ENCODE measurements at regions not wholly inside any gene's neighbourhood (a gene's known extent, or its start where the extent isn't known, plus 50 kb on each side); places are given as distances from the start of the nearest gene placed in this dataset.

GRCh38 chr10:6915307-6915706 lies 335.2 kb upstream of the PRKCQ start:
- TF ChIP-seq CTCF (IDR thresholded peaks at IDR 0.05; ENCODE audit: low read depth, low read length, missing control alignments), result no peak
- DNase-seq (ENCODE audit: low read depth), result no peak
- H3K4me3 ChIP-seq (ENCODE audit: low read depth, low read length), result no peak overlapping the region

GRCh38 chr10:6912929-6913328 lies 332.9 kb upstream of the PRKCQ start:
- TF ChIP-seq CTCF (IDR thresholded peaks at IDR 0.05; ENCODE audit: low read depth, low read length, missing control alignments), result no peak
- no peak overlapping the region for H3K4me3 ChIP-seq (ENCODE audit: low read depth, low read length)
- no peak for DNase-seq (ENCODE audit: low read depth)

GRCh38 chr10:6912424-6912823 lies 332.3 kb upstream of the PRKCQ start:
- no peak overlapping the region for H3K4me3 ChIP-seq (ENCODE audit: low read depth, low read length)
- no peak for TF ChIP-seq CTCF (IDR thresholded peaks at IDR 0.05; ENCODE audit: low read depth, low read length, missing control alignments)
- DNase-seq (ENCODE audit: low read depth), result no peak

GRCh38 chr10:6912021-6912420 lies 331.9 kb upstream of the PRKCQ start:
- TF ChIP-seq CTCF (IDR thresholded peaks at IDR 0.05; ENCODE audit: low read depth, low read length, missing control alignments), result no peak
- DNase-seq (ENCODE audit: low read depth), result no peak
- H3K4me3 ChIP-seq (ENCODE audit: low read depth, low read length), result no peak overlapping the region

GRCh38 chr10:6909905-6910560 lies 330.0 kb upstream of the PRKCQ start:
- no peak for DNase-seq (ENCODE audit: low read depth)
- no peak overlapping the region for H3K4me3 ChIP-seq (ENCODE audit: low read depth, low read length)
- TF ChIP-seq CTCF (IDR thresholded peaks at IDR 0.05; ENCODE audit: low read depth, low read length, missing control alignments), result no peak

- no peak for DNase-seq (ENCODE audit: low read depth)
- TF ChIP-seq CTCF (IDR thresholded peaks at IDR 0.05; ENCODE audit: low read depth, low read length, missing control alignments), result no peak
- no peak overlapping the region for H3K4me3 ChIP-seq (ENCODE audit: low read depth, low read length)
Observed at GRCh38 chr10:6907877-6908530, 327.9 kb upstream of the PRKCQ start.

- no peak overlapping the region for H3K4me3 ChIP-seq (ENCODE audit: low read depth, low read length)
- TF ChIP-seq CTCF (IDR thresholded peaks at IDR 0.05; ENCODE audit: low read depth, low read length, missing control alignments), result no peak
- DNase-seq (ENCODE audit: low read depth), result no peak
Observed at GRCh38 chr10:6894405-6894804, 314.3 kb upstream of the PRKCQ start.

All from GM12864 (cell line).